ENCODE measurements at regions not wholly inside any gene's neighbourhood (a gene's known extent, or its start where the extent isn't known, plus 50 kb on each side); places are given as distances from the start of the nearest gene placed in this dataset.

DNA sequence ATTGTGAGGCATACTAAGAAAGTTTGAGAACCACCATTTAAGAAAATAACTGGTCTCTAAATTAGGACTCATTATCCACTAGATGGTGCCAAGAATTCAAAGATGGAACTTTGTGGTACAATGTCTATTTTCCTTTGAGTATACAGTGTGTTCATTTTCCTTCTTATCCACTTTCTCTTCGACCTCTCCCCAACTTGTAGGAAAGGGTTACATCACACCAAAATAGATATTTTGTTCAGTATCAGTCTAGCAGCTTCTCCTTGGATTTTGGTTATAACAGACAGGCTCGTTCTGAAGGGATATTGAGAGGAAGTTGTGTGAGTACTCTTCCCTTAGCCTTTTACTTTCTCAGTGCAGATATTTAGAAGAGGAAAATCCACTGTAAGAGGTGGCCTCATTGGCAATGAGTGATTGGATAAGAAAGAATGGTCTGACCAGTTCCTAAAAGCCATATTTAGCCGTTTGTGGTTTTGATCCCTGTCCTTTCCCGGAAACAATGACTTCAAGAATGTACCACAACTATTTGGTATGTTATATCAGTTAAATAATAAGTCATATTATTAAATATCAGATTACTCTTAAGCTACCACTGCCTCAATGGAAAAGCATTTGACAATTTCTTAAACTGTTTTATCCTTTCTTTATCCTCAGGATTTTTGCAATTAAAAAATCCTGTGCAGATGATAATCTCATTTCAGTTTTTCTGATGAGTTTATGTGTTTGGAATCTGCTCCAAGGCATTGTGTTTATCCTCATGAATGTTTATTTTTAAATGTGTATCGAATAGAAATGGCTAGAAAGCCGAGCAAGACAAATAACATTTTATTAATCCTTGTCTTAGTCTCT, 69.0 kb upstream of the GRAMD2B start:
- in situ Hi-C loops (cut with MboI; ENCODE audit: low sequenced_read_pairs) = no loop called here

DNA sequence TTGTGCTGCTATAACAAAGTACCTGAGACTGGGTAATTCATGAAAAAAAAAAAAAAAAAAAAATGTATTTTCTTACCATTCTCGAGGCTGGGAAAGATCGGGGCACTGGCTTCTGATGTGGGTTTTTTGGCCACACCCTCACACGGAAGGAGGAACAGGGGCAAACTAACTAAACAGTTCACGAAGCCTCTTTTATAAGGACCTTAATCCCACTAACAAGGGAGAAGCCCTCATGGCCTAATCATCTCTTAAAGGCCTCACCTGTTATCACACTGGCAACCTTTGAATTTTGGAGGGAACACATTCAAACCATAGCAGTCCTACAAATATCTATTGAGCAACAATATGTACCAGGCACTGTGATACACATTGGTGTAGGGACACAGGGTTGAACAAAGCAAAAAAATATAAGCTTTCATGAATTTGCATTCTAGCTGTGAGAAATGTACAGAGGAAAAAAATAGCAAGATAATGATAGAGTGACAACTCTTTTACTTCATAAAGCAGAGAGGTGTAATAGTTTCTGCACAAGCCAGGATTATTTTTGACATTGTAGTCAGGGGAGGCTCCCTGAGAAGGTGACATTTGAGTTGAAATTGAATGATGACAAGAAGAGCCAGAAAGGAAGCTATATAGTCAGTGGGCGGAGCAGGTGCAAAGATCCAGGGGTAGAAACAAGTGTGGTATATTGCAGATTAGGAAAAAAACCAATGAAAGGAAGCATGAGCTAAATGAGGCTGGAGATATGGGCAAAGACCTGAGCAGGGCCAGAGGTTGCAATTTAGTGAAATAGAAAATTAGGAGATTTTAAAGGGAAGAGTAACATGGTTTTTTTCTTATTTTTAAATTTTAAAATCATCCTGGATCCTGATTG, 68.1 kb upstream of the GRAMD2B start:
- in situ Hi-C loops (cut with MboI; ENCODE audit: low sequenced_read_pairs) = no loop called here

DNA sequence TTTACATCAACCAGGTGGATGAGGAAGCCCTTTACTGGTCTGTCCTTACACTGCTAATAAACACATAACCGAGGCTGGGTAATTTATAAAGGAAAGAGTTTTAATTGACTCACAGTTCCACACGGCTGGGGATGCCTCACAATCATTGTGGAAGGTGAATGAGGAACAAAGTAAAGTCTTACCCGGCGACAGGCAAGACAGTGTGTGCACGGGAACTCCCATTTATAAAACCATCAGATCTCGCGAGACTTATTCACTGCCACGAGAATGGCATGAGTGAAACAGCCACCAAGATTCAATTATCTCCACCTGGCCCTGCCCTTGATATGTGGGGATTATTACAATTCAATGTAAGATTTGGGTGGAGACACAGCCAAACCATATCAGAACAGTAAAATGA, 67.3 kb upstream of the GRAMD2B start:
- in situ Hi-C loops (cut with MboI; ENCODE audit: low sequenced_read_pairs) = no loop called here

DNA sequence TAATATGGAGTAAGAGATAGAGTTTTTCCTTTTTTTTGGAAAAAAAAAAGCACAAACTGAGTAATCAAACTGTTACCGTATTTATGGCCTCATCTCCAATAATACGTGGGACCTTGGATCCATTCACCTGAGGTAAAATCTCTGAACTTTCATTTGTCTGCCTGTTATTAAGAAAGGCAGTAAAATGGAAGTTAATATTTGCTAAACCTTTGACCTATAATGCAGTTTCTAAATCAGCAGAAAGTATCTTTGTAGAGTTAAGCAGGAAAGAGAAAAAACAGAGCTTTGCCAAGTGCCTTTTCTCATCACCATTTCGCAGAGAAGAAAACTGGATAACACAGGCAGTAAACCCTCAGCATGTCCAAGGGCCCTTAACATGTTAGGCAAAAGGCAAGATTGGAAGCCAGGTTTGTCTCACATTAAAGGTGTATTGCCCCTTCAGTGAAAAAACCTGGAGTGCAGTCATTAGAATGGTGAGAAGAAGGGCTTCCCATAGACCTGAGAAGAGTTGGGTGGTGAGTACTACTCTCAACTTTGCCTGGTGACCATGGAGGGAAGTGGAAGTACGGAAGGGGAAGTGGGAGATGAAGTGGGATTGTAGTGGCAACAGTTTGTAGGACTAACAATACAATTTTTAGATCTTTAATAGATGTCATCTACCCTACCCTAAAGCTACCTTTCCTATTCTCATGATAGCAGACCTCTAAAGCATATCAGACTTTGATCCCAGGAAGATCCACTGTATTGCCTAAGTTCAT, 65.4 kb upstream of the GRAMD2B start:
- in situ Hi-C loops (cut with MboI; ENCODE audit: low sequenced_read_pairs) = no loop called here

DNA sequence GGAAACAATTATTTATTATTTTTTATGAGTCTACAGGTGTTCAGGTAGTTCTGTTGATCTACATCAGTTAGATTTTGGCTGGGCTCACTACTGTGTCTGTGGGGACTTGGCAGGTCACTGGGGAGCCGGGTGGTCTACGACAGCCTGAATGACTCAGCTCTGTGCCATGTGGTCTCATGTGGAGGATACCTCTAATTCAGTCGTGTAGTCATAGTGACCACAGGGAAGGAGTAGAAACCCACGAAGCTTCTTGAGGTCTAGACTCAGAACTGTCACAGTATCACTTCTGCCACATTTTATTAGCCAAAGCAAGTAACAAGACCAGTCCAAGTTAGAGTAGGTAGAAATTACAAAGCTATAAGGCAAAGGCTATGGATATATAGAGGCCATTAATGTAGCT, 64.7 kb upstream of the GRAMD2B start:
- in situ Hi-C loops (cut with MboI; ENCODE audit: low sequenced_read_pairs) = no loop called here

DNA sequence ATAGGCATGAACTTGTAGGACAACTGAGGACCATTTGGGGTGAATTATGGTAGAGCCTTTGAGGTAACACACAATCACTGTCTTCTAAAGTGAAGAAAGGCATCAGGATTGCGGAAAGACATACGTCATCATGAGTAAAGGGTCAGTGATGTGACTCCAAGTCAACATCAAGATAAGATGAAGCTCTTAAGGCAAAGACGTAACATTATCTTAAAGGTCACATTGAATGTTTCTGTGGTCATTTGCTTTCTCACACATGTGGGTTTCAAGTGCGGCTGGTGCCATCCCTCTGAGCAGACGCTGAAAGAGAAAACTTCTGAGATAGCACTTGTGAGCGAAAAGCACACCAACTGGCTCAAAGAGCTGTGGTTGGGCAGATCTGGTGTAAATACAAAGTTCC, 63.3 kb upstream of the GRAMD2B start:
- in situ Hi-C loops (cut with MboI; ENCODE audit: low sequenced_read_pairs) = no loop called here

DNA sequence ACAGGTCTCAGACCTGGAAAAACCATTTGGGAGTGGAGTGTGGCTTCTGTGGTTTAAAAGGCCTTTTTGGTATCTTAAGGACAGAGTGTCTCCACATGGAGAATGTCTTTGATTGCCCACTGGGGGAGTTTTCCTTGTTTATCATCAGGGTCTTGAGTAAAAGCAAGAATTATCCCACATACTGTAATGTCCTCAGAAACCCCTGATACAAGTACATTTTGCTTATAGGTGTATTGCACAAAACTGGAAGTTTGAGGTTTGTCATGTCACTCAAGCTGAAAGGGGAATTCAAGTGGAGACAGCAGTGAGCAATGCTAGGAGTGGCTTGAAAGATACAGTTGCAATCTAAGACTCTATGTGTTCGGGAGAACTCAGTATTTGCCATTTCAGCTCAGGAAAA, 62.7 kb upstream of the GRAMD2B start:
- in situ Hi-C loops (cut with MboI; ENCODE audit: low sequenced_read_pairs) = no loop called here

DNA sequence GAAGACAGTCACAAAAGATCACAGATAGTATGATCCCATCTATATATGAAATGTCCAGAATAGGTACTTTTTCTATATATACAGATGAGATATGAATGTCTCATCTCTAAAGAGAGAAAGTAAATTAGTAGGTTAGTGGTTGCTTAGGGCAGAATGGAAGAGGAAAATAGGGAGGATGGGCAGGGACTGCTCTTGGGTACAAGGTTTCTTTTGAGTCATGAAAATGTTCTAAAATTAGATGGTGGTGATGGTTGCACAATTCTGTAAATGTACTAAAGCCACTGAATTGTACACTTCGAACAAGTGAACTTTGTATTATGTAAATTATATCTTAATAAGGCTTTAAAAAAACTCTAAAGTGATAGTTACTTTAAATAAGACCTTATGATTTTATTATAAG, 59.6 kb upstream of the GRAMD2B start:
- in situ Hi-C loops (cut with MboI; ENCODE audit: low sequenced_read_pairs) = no loop called here

DNA sequence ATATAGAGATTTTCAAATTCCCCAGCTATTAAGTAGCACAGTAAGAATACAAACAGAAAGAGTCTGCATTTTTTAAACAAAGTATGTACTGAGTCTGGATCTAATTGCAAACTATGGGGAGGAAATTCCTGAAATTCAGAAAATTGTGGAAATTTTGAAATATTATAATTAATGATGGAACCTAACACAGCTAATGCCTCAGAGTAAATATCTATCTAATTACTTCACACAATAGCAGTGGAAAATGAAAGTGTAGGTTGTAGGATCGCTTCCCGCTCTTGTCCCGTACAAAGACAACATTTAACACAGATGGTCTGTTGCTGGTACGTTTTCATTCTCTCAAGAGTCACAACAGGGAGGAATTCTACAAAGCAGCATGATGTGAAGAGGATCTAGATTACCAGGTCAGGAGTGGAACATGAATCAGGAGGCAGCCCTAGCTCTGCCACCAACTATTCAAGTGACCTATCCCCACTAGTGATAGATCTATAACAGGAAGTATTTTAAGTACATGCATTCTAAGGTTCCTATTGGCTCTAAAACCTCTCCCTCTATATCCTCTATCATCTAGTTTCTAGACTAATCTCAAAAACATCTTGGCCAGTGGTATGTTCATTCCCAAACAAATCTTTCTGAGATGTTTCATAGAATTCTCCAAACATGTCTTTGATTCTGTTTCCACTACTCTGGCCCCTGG, 58.9 kb upstream of the GRAMD2B start:
- in situ Hi-C loops (cut with MboI; ENCODE audit: low sequenced_read_pairs) = no loop called here

DNA sequence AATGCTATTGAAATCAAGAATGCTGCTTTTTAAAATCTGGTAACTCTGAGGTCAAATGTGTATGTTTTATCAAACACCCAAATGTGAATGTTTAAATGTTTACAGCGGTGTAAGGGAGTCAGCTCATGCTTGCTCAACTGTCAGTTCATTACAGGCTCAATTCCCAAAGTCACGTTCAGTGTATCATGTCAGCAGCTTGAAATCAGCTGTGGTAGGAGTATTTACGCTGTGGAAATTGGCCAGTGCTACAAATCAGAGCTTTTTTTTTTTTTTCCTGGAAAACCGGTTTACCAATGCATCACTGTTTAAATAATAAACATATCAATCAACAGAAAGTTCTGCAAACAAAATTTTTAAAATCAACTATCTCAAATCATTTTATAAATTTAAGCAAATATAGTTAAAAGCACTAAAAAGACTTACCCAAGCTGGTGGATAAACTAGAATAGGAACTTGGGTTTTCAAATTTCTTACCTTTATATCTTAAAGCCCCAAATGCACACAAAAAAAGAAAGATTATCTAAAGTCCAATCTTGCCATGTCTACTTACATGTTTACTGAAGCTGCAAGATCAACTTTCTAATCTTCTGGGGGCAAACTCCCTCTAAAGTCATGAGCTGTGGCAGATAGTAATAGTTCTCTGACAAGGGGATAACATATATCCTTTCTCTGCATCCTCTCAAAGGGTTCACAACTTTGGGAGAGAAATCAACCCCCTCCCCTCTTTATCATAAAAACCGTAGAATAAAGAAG, 57.6 kb upstream of the GRAMD2B start:
- in situ Hi-C loops (cut with MboI; ENCODE audit: low sequenced_read_pairs) = no loop called here

DNA sequence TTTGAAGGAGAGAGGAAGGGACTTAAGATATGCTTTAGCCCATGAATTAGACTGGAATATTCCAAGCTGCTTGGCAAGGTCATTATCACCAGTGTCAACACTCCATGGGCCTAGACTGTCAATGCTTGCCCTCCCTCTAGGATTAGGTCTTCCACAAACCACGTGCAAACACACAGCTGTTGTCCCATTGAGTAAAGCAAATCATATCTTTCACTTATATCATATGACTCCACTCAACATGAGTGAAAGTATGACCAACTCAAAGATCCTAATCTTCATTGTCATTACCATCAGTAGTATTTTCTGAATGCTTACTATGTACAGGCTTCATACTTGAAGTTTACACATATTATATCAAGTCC, 57.0 kb upstream of the GRAMD2B start:
- in situ Hi-C loops (cut with MboI; ENCODE audit: low sequenced_read_pairs) = no loop called here

DNA sequence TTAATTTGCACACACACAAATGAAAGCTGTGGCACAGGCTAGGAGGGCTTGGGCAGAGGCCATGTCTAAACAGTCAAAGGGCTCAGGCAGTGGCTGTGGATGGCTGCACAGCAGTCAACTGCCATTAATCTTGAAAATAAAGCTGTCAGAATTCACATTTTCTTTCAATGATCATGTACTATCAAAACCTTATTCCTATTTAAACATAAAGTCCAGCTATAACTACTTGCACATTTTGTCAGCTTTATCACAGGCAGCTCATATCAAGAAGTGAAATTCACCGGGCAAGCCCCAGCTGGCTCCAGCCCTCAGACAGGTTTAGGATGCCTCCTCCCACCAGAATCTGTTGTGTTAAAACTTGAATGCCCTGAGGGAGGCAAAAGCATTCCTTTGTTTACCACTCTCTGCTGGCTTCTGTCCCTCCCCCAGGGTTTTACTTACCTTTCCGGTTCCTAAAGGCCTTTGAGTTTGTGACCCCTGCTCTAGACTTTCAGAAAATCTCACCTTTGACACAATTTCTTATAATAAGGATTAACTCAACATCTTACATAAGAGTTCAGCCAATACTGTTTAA, 54.9 kb upstream of the GRAMD2B start:
- in situ Hi-C loops (cut with MboI; ENCODE audit: low sequenced_read_pairs) = no loop called here

DNA sequence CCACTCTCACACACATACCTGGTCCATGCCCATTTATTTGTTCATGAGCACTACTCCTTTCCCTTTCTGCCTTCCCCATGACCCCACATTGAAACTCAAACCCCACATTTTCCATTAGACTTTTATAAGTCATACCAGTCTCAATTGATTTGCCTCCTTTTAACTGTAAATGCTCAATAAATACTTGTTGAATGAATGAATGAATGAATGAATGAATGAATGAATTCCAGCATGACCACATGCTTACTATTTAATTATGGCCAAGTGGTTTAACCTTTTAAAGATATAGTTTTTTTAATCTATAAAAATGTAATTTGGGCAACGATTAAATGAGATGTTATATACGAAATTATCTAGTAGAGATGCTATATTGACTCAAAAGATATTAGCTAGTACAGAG, 54.1 kb upstream of the GRAMD2B start:
- in situ Hi-C loops (cut with MboI; ENCODE audit: low sequenced_read_pairs) = no loop called here

DNA sequence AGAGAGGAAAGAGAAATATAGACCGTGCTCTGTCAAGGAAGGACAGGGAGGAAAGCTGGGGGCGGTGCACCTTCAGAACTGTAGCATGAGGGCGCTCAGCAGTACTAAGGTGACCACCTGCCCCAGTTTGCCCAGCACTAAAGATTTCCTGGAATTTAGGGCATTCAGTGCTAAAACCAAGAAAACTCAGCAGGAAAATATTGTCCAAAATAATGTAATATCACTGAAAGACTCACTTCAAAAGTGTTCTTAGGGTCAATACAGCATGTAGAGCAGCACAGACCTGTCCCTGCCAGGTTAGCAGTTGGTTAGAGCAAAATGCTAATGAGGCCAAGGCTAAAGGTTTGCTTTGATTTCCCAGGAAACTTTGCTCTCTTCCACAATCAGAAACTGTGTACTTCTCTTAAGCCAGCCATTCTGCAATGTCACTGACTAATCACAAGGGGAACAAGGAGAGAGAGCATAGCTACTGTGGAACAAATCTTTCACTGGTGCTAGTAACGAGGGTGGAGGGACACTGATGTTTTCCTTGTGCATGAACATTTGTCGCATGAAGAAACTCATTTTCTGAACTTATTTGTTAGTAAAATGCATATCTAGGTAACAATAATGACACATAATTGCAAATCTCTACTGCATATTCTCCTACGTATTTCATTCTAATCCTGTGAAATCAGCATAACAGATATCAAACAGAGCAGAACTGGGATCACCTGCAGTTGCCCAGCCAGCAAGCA, 53.0 kb upstream of the GRAMD2B start:
- in situ Hi-C loops (cut with MboI; ENCODE audit: low sequenced_read_pairs) = no loop called here

DNA sequence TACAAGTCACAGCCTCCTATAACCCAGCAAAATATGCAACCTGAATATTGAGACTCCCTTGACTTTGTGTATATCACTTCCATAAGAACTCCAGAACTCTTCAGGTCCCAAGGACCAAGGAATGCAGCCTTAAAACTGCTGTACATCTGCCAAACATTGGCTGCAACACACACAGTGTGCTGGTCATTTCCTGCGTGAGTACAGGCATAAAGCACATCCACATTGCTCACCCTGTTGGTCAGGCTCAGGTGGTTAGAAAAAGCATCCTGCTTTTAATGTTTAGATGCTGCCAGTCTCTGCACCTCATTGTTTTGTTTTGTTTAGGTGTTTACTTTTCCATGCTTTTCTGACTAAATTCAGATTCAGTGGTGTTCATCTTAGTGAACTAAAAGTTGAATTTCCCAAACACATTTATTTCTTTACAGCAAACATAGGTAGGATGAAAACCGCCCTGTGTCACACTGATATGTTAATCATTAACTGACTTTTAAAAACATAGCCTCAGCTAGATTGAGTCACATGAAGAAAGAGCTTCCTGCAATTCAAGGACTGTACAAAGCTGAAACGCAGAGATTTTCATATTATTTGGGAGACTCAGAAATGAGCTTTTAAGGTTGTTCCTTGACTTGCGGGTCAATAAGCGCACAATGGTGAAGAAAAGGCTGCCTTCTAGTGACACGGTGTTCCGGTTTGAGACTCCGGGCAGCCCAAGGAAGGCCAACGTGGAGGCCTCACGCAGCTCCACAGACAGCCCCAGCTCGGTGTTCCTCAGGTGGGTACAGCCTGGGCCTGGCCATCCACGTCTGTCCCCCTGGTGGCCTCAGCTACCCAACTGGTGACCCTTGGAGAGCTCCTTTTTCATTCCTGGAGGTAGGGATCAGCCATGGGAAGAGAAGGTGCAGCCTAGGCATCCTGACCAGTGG, 52.2 kb upstream of the GRAMD2B start:
- in situ Hi-C loops (cut with MboI; ENCODE audit: low sequenced_read_pairs) = no loop called here

DNA sequence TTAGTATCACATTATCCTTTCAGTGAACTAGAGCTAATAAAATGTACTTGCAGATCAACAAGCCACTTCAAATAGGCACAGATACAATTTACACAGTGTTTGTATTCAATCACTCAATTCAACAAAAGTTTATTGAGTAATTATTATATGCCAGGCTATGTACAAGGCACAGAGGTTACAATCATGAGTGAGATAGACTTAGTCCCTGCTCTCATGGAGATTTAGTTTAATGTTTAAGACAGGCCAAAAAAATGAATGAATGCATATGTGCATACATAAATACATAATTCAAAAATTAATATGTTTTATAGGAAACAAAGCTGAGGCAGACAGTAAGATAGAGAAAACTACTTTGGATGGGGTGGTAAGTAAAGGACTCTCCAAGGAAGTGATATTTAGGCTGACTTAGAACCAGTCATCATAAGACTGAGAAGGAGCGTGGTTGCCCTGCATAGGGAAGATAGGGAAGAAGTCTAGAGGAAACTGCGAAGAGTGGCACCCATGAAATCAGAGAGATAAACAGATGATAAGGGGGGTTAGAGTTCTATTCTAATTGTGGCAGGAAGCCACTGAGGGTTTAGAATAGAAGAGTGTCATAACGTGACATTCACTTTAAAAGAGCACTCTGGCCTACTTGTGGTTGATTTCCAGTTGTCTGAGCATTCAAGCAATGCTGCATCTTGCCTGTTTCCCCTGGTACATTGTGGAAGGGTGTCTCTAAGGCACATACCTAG, 49.7 kb upstream of the GRAMD2B start:
- in situ Hi-C loops (cut with MboI; ENCODE audit: low sequenced_read_pairs) = no loop called here
